ENCODE measurements at regions not wholly inside any gene's neighbourhood (a gene's known extent, or its start where the extent isn't known, plus 50 kb on each side); places are given as distances from the start of the nearest gene placed in this dataset.
A peak's percentile ranks its signal among the peaks of the same experiment; 100 is the strongest.

GRCh38 chr2:120675460-120676130 lies 60.1 kb upstream of the GLI2 start:
- TF ChIP-seq CTCF (IDR thresholded peaks at IDR 0.05; ENCODE audit: low read length), result peak; percentile 76
- TF ChIP-seq EZH2phosphoT487 (IDR thresholded peaks at IDR 0.05; ENCODE audit: low read length), result no peak
- peaks cover 22% of the 10 kb centered on the region for H3K27me3 ChIP-seq (replicated peaks; ENCODE audit: insufficient read depth, low read length)
- no peaks in the 10 kb centered on the region for H3K79me2 ChIP-seq (ENCODE audit: low read length)
- H3K4me1 ChIP-seq (ENCODE audit: low read length), result 0 out of 2 replicates have a peak, but pooled peaks cover 3% of the 10 kb centered on the region
- H3F3A ChIP-seq (ENCODE audit: insufficient read depth, low read length), result no peaks in the 10 kb centered on the region
- H3K9me2 ChIP-seq (replicated peaks; ENCODE audit: insufficient read depth, low read length), result no peaks in the 10 kb centered on the region
- no peaks in the 10 kb centered on the region for H3K36me3 ChIP-seq (replicated peaks; ENCODE audit: insufficient read depth, low read length)
- no peak overlapping the region for H3K4me3 ChIP-seq (ENCODE audit: low read length)
- H3K9me3 ChIP-seq (replicated peaks; ENCODE audit: insufficient read depth, low read length), result no peaks in the 10 kb centered on the region
- H3K4me2 ChIP-seq (ENCODE audit: low read depth, low read length), result peak overlapping the region; percentile 53; the same call in 1 of the 2 replicates
- H3K9ac ChIP-seq (ENCODE audit: low read length), result no peak overlapping the region
- no peaks in the 10 kb centered on the region for H4K20me1 ChIP-seq (ENCODE audit: insufficient read depth, low read length)
- no peak overlapping the region for H3K27ac ChIP-seq (ENCODE audit: low read length)
- DNase-seq, result peak; percentile 51
- H2AFZ ChIP-seq (ENCODE audit: low read length), result 0 out of 2 replicates have a peak overlapping the region, but pooled peaks have one; percentile 33

GRCh38 chr2:120677221-120677620 lies 58.4 kb upstream of the GLI2 start:
- H3K4me2 ChIP-seq (ENCODE audit: low read depth, low read length), result no peak overlapping the region
- no peak overlapping the region for H3K9ac ChIP-seq (ENCODE audit: low read length)
- H4K20me1 ChIP-seq (ENCODE audit: insufficient read depth, low read length), result no peaks in the 10 kb centered on the region
- no peak for TF ChIP-seq EZH2phosphoT487 (IDR thresholded peaks at IDR 0.05; ENCODE audit: low read length)
- no peak for TF ChIP-seq CTCF (IDR thresholded peaks at IDR 0.05; ENCODE audit: low read length)
- no peak for TF ChIP-seq EZH2 (optimal IDR thresholded peaks at IDR 0.05; ENCODE audit: low read depth, low read length)
- no peak overlapping the region for H3K27ac ChIP-seq (ENCODE audit: low read length)
- no peak for DNase-seq
- H3K9me3 ChIP-seq (replicated peaks; ENCODE audit: insufficient read depth, low read length), result no peaks in the 10 kb centered on the region
- peaks cover 10% of the 10 kb centered on the region for H3K27me3 ChIP-seq (replicated peaks; ENCODE audit: insufficient read depth, low read length)
- H3K4me3 ChIP-seq (ENCODE audit: low read length), result no peak overlapping the region
- H3K79me2 ChIP-seq (ENCODE audit: low read length), result no peaks in the 10 kb centered on the region
- 0 out of 2 replicates have a peak, but pooled peaks cover 3% of the 10 kb centered on the region for H3K4me1 ChIP-seq (ENCODE audit: low read length)
- H2AFZ ChIP-seq (ENCODE audit: low read length), result no peak overlapping the region
- H3K36me3 ChIP-seq (replicated peaks; ENCODE audit: insufficient read depth, low read length), result no peaks in the 10 kb centered on the region
- H3K9me2 ChIP-seq (replicated peaks; ENCODE audit: insufficient read depth, low read length), result no peaks in the 10 kb centered on the region
- H3F3A ChIP-seq (ENCODE audit: insufficient read depth, low read length), result no peaks in the 10 kb centered on the region

GRCh38 chr2:120677696-120678247 lies 57.9 kb upstream of the GLI2 start:
- no peak overlapping the region for H3K27ac ChIP-seq (ENCODE audit: low read length)
- H3K9me3 ChIP-seq (replicated peaks; ENCODE audit: insufficient read depth, low read length), result no peaks in the 10 kb centered on the region
- no peak overlapping the region for H3K4me3 ChIP-seq (ENCODE audit: low read length)
- H3K4me2 ChIP-seq (ENCODE audit: low read depth, low read length), result no peak overlapping the region
- H3K4me1 ChIP-seq (ENCODE audit: low read length), result 0 out of 2 replicates have a peak, but pooled peaks cover 3% of the 10 kb centered on the region
- no peaks in the 10 kb centered on the region for H3F3A ChIP-seq (ENCODE audit: insufficient read depth, low read length)
- H3K79me2 ChIP-seq (ENCODE audit: low read length), result no peaks in the 10 kb centered on the region
- H4K20me1 ChIP-seq (ENCODE audit: insufficient read depth, low read length), result no peaks in the 10 kb centered on the region
- no peak for DNase-seq
- TF ChIP-seq CTCF (IDR thresholded peaks at IDR 0.05; ENCODE audit: low read length) (no peak), EZH2 (optimal IDR thresholded peaks at IDR 0.05; ENCODE audit: low read depth, low read length) (no peak), EZH2phosphoT487 (IDR thresholded peaks at IDR 0.05; ENCODE audit: low read length) (no peak)
- peaks cover 10% of the 10 kb centered on the region for H3K27me3 ChIP-seq (replicated peaks; ENCODE audit: insufficient read depth, low read length)
- H2AFZ ChIP-seq (ENCODE audit: low read length), result no peak overlapping the region
- no peaks in the 10 kb centered on the region for H3K9me2 ChIP-seq (replicated peaks; ENCODE audit: insufficient read depth, low read length)
- no peak overlapping the region for H3K9ac ChIP-seq (ENCODE audit: low read length)
- no peaks in the 10 kb centered on the region for H3K36me3 ChIP-seq (replicated peaks; ENCODE audit: insufficient read depth, low read length)

All from MM.1S (cell line).